ENCODE measurements at regions not wholly inside any gene's neighbourhood (a gene's known extent, or its start where the extent isn't known, plus 50 kb on each side); places are given as distances from the start of the nearest gene placed in this dataset.

- TF ChIP-seq EZH2 (IDR thresholded peaks at IDR 0.05; ENCODE audit: insufficient read depth, poor library complexity, severe bottlenecking) = no peak
- no peak for TF ChIP-seq EZH2phosphoT487 (IDR thresholded peaks at IDR 0.05; ENCODE audit: insufficient read depth, low read depth)
Measured at GRCh38 chr22:47442821-47443220, 680.4 kb downstream of the TBC1D22A start.
